T-helper 2 cell (primary cell): ENCODE measurements at regions not wholly inside any gene's neighbourhood (a gene's known extent, or its start where the extent isn't known, plus 50 kb on each side); places are given as distances from the start of the nearest gene placed in this dataset.
"Not testable (repeated sequence)": the region's sequence is repeated elsewhere in the genome, so short reads cannot be mapped to it uniquely, and the experiment has no call there.

Source experiments
- DNase-seq, 5 experiments: peaks; one replicate each; pipeline versions ENCODE4 v3.0.0 to v3.0.0-alpha.2; 2012 to 2022

GRCh38 chr3:174547801-174548435 lies 311.2 kb upstream of the NAALADL2 start:
- DNase-seq, result no peak

DNA sequence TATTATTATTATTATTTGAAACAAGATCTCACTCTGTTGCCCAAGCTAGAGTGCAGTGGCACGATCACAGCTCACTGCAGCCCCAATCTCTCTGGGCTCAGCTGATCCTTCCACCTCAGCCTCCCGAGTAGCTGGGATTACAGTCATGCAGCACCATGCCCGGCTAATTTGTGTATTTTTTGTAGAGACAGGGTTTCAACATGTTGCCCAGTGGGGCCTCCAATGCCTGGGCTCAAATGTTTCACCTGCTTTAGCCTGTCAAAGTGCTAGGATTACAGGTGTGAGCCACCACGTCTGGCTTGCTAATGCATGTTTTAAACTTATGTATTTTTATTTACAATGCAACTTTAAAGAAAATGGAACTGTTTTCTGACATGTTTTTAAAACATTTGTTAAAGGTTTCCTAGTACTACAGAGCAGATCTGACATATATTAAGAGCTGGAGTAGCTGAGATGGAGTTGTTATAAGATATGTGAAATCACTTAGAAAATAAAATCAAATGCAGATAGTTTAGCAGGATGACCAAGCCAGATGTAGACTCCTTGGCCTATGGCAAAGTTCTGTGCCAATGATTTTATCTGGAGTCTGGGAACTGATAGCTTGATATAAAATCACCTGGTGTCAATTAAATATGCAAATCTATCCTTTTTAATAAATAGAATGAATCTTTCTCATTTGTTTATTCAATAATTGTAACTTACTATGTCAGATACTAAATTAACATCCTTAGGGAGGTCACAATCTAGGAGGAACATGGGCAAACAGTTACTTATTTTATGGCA lies 310.1 kb upstream of the NAALADL2 start:
- no peak for DNase-seq

DNA sequence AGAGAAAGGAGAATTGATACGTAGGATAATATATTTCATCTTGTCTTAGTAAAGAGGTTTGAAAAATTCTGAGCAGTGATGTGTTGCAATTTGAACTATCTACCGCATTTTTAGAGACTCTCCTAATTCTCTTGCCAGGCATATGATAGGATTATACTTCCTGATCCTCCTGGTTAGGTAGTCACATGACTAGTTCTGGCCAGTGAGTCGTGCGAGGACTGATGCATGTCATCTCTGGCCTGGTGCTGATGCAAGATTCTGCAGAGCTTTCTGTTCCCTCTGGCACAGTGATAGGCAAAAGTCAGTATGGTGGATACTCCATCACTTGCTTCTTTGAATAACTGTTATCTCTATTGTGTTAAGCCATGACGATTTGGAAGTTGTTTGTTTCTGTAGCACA lies 277.6 kb upstream of the NAALADL2 start:
- no peak for DNase-seq

DNA sequence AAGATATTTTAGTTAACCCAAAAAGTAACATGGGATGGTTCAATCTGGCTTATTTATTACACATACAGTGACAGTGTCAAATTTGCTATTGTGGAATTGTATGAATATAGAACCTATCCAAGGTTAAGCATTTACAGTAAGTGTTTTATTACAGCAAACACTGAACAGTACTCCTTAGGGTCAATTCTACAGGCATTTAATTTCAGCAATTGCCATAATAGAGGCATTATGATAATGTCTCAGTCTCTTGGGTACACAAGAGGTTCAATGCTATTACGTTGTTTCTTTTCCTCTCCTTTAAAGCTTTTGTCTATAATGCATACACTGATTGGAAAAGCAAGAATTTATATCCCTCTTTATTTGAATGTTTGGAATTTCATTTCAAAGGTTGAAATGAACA lies 275.7 kb upstream of the NAALADL2 start:
- DNase-seq, result no peak

- DNase-seq, result not testable (repeated sequence)
Measured at GRCh38 chr3:174587137-174587536, 272.0 kb upstream of the NAALADL2 start.

DNA sequence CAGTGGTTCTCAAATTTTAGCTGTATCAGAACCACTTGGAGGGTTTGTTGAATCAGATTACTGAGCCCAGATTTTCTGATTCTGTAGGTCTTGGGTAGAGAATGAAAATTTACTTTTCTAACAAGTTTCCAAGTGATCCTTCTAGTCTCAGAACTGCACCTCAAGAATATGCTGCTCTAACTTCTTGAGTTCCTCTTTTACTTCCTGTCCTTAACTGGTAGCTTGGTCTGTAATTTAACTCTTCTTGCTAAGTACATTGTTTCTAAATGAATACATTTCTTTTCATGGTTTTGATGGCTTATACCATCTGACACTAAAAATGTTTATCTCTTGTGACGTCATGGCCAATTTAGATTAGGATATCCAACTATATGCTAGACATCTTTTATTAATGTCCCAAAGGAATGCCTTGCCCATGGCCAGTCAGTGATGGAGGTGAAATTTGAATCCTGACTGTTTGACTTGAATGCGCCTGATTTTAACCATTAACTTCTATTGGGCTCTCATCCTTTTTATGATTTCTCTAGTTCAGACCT lies 262.6 kb upstream of the NAALADL2 start:
- DNase-seq, result no peak

GRCh38 chr3:174598885-174599439 lies 260.2 kb upstream of the NAALADL2 start:
- no peak for DNase-seq

DNA sequence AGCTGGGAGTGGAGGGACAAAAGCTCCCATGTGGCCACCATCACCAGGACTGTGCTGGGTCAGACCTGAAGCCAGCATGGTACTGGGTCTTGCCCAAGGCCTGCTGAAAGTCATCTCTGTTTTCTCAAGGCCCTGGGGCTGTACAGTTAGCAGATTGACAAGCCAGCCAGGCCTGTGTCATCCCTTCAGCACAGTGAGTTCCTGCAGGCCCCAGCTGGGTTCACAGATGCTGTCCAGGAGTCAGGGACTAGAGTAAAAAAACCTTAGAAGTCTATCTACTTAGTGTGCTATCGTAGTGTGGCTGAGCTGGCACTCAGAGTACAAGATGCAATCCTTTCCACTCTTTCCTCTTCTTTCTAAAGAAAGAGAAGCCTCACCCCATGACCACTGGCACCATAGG lies 246.0 kb upstream of the NAALADL2 start:
- no peak for DNase-seq

DNA sequence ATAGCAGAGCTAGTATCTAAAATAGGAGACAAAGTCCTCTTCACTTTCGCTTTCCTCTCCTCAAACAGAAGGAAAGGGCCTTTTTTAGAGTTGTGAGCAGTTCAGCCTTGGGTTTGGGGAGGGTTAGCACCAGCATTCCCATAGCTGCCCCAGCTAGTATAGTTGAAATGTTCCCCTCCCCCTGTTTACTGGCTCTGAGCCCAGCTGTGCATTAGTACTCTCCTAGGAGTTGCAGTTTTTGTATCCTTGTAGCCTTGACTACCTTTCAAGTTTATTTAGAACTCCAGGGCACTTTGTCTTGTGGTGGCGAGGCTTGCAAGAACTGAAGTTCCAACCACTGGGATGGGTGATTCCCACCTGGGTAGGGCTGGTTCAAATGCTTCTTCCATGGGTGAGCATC lies 245.1 kb upstream of the NAALADL2 start:
- no peak for DNase-seq

- DNase-seq, result no peak
Measured at GRCh38 chr3:174618368-174619080, 240.6 kb upstream of the NAALADL2 start.

GRCh38 chr3:174619239-174619638 lies 239.9 kb upstream of the NAALADL2 start:
- no peak for DNase-seq

- DNase-seq, result no peak
Measured at GRCh38 chr3:174620138-174620537, 239.0 kb upstream of the NAALADL2 start.

- no peak for DNase-seq
Measured at GRCh38 chr3:174620855-174621472, 238.2 kb upstream of the NAALADL2 start.

DNA sequence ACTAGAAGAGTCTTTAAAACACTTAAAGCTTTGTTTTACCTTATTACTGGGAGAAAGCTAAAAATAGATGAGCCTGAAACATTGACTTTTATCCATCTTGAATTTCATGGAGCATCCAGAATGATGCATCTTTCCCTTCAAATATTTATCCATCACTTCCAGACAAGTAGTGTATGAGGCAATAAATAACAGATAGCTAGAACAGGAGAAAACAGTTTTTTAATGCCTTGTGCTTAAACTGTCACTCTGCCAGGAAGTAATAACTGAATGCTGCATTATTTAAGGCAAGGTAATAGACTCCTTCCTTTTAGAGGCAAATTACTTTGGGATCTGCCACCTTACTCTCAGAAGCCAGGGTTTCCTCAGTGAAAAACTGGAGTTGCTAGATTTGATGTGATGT lies 225.8 kb upstream of the NAALADL2 start:
- DNase-seq, result no peak

DNA sequence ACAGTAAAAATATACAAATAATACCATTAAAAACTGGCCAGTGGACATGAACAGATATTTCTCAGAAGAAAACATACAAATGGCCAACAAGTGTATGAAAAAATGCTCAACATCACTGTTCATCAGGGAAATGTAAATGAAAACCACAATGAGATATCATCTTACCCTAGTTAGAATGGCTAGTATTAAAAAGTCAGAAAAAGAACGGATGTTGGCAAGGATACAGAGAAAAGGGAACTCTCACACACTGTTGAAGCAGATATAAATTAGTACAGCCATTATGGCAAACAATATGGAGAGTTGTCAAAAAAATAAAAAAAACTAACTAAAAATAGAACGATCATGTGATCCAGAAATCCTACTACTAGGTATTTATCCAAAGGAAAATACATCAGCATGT lies 222.7 kb upstream of the NAALADL2 start:
- no peak for DNase-seq

DNA sequence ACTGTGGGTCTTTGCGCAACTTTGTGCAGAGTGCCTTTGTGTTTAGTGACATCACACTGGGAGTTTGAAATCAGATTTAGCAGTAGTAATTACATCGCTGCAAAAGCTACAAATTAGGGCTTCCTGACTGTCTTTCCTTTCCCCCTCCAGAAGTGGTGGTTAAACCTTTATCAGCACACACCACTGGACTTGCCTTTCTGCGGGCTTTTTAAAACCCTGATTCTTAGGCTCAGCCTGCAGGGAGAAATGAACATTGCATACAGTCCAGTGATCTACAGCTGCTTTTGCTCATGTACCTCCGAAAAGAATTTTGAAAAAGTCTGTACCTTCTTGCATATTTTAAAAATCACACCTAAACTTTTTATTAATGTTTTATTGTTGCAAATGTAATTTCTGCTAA lies 219.7 kb upstream of the NAALADL2 start:
- DNase-seq, result no peak

DNA sequence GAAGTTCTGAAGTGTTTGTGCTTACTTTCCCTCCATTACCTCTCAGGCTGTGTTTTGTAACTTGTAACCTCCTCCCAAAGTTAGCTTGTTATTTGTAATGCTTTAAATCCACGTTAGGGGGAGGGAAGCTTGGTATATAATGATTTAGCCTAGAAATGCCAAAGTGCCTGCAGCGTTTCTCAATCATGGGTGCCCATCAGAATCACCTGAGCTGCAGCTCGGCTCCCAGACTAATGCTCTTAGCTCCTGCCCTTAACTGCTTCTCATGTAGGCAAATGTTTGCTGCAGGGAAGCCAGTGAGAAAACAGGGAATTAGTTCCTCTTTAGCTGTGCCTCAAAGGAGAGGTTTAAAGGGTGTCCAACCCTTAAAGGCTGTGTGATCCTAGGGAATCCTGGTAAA lies 219.2 kb upstream of the NAALADL2 start:
- DNase-seq, result no peak

GRCh38 chr3:174640932-174641331 lies 218.2 kb upstream of the NAALADL2 start:
- no peak for DNase-seq

GRCh38 chr3:174644287-174644686 lies 214.8 kb upstream of the NAALADL2 start:
- DNase-seq, result no peak

DNA sequence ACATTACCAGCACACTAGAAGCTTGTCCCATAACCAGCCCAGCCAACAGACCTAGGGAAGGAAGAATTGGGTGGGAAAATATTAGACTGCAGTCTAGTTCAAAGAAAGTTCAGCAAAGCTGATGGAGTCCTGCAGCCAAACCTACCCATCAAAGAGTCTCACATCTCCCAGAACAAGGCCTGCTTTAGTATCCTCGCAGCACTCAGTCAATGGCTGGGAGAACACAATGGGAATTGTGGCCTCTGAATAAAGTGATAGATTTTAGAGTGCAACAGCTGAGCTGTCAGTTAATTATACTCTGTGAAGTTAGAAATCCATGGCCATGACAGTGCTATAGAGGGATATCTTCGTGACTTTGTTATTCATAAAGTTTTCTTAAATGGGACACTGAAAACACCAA lies 207.2 kb upstream of the NAALADL2 start:
- DNase-seq, result no peak

DNA sequence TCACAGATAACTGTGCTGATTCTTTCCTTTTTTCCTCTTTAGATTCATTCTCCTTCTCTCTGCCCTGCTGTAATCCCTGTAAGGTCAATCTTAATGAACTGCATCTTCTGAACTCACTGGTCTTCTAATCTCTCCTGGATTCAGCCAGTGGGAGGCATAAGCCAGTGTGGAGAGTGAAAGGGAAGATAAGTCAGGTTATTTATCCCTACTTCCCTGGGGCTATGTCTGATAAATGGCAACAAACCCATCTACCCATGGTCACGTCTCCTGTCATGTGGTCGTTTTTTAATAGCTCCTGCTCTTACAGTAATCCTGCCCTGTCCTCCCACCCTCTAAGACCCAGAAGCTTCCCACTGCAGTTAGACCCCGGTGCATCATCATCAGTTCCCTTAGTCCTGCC lies 199.6 kb upstream of the NAALADL2 start:
- no peak for DNase-seq

GRCh38 chr3:174662653-174663052 lies 196.5 kb upstream of the NAALADL2 start:
- DNase-seq, result no peak

GRCh38 chr3:174667386-174667785 lies 191.7 kb upstream of the NAALADL2 start:
- no peak for DNase-seq
